ENCODE measurements at regions not wholly inside any gene's neighbourhood (a gene's known extent, or its start where the extent isn't known, plus 50 kb on each side); places are given as distances from the start of the nearest gene placed in this dataset.

DNA sequence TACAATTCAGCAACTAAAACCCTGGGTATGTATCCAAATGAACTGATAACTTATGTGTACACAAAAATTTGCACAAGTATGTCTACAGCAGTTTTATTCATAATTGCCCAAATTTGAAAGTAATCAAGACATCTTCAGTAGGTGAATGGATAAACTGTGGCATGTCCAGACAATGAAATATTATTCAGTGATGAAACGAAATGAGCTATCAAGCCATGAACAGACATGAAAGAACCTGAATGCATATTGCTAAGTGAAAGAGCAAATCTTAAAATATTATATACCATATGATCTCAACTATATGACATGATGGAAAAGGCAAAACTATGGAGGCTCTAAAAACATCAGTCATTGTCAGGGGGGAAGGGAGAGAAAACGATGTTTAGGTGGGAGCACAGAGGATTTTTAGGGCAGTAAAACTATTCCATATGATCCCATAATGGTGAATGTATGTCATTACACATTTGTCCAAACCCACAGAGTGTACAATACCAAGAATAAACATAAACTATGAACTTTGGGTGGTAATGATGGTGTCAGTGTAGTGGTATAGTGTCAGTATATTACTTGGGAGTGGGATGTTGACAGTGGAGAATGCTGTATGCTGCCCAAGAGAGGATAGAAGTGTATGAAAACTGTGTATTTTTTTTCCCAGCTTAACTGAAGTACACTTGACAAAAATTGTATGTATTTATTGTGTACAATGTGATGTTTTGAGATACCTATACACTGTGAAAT, 92.8 kb upstream of the PPP2R5A start:
- no peak for DNase-seq

DNA sequence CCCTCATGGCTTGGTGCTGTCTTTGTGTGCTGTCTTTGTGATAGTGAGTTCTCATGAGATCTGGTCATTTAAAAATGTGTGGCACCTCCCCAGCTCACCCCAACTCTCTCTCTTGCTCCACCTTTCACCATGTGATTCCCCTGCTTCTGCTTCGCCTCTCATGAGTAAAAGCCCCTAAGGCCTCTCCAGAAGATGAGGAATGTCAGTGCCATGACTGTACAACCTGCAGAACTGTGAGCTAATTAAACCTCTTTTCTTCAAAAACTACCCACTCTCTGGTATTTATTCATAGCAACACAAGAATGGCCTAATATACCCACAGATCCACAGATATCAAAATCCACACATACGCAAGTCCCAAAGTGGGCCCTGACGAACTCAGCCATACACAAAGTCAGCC, 88.9 kb upstream of the PPP2R5A start:
- no peak for DNase-seq

DNA sequence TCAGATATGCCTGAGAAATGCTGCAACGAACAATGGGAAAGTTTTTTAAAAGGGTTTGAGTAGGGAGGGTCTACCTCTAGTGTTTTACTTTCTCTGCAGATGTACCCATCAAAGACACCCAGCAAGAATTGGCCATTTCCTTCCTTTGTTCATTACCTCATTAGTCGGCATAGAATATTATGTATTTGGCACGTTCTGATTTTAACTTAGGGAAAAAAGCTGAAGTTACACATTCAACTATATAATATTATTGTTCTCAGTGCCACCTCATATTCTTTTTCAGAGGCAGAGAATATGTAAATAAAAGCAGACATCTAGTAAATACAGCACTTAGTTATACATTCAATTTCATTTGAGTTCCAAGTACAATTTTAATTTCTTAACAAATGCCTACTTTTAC, 83.7 kb upstream of the PPP2R5A start:
- no peak for DNase-seq

DNA sequence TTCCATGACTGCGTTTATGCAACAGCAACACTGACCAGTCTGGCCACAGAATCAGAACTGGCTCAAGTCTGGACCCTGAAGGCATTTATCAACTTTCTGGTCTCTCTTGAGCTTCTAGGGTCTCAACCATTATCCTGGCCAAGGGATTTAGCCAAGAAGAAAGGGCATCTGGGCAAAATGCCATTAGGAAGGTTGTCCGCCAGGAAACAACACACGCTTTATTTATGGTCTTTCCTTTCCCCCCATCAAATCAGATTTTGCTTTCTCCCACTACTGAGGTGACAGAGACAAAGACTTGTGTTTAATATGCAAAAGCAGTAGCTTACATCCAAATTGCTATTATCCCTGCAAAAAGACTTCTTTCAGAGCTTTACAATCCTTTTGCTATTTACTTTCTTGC, 81.6 kb upstream of the PPP2R5A start:
- peak; percentile 51 for DNase-seq

DNA sequence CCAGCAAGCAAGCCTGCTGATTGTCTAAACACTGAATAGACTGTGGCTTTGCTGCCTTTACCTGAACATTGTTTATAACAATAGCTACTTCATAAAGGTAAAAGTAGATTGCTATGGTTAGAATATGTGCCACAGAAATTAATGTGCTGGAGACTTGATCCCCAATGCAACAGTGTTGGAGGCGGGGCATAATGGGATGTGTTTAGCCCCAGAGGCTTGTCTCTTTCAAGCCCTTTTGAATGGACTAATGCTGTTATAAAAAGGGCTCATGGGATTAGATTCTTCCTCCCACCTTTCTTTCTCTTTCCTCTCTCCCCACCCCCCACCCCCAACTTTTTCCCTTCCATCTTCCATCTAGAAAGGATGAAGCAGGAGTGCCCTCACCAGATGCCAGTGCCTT, 80.2 kb upstream of the PPP2R5A start:
- DNase-seq = no peak

DNA sequence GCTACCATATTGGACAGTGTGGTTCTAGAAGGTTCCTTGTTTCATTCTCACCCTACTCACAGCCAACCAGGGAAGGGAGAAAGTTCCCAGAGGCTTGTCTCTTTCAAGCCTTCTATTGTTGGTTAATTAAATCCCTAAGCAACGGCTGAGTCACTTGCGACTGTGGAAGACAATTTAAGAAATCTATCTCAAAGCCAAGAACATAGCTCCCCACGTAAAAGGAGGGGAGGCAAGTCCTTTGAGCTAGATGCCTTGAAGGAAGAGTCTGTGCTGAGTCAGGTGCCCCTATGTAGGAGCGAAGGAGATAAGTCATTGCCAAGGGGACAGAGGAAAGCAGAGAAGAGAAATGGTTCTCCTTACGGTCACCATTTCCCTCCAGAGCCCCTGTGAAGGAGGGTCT, 79.4 kb upstream of the PPP2R5A start:
- peak; percentile 33 for DNase-seq

DNA sequence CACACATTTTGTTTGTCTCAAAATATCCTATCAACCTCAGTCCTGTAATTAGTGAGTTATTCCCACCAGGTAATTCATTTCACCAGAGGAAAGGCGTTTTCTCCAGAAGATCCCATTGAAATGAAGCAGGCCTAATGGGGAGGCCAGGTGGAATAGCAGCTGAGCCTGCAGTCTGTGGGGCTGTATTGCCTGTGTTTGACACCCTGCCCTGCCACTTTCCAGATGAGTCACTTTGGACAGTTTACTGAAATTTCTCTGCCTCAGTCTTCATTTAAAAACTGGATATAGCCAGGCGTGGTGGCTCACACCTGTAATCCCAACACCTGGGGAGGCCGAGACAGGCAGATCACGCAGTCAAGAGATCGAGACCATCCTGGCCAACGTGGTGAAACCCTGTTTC, 78.1 kb upstream of the PPP2R5A start:
- DNase-seq = no peak

DNA sequence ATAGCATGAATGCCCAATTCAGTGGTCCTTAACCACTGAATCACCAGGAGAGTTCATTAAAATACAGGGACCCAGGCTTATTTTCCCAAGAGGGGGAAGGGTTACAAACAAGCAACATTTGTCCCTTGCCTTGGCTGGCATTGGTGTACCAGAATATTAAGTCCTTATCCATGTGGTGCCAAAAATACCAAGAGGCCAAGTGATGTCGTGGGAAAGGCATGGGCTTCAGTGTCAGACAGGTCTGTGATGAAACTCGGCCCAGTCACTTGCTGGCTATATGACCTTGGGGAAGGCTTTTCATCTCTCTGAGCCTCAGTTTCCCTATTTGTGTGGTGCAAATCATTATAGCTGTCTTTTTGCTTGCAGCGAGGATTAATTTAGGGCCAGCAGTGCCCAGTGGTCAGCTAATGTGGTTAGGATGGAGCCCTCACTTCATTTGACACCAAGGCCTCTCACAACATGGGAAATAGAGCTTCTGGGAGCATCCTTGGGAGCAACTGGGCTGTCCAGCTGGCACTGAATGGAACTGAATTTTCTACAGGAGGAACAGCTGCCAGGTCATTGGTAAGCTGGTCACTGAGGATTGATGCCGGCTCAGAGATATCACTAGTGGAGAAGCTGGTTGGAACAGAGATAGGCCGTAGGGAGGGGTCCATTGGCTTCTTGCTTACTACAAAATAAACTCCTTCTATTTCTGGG, 77.2 kb upstream of the PPP2R5A start:
- peak; percentile 18 for DNase-seq

DNA sequence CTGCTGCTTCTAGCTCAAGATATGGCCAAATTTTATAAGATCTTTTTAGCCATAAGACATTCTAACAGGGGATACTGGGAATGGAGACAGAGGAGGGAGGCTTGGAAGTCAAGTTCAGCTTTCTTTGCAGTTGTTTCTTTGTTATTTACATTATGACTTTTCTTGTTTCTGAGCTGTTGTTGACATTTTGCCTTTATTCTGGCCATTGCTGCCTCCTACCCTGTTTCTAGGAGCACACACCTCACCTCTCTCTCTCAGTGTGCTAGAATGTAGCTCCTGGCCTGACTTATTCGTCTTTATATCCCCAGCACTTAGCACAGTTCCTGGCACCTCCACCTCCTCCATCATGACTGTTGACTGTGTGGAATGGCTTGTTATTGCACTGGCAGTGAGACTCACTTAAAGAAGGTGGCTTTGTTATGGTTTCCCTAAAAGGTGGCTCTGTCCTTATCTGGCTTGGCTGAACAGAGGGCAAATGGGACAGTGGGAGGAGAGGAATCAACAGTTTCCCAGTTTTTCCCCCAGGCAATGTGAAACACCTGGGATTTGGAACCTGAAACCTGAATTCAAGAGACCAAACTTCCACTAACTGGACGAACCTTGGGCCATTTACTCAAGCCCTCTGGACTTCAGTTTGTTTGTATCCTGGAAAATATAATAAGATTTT, 76.1 kb upstream of the PPP2R5A start:
- DNase-seq = no peak

DNA sequence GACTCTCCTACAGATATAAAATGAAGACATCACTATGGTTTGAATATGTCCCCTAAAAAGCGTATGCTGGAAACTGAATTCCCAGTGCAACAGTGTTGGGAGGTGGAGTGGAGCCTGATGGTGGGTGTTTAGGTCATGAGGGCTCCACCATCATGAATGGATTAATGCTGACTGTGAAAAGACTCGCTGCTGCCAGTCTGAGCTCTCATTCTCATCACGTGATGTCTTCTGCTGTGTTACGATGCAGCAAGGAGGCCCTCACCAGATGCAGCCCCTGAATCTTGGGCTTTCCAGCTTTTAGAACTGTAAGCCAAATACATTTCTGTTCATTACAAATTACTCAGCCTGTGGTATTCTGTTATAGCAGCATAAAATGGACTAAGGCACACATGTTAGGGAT, 73.8 kb upstream of the PPP2R5A start:
- DNase-seq = no peak

DNA sequence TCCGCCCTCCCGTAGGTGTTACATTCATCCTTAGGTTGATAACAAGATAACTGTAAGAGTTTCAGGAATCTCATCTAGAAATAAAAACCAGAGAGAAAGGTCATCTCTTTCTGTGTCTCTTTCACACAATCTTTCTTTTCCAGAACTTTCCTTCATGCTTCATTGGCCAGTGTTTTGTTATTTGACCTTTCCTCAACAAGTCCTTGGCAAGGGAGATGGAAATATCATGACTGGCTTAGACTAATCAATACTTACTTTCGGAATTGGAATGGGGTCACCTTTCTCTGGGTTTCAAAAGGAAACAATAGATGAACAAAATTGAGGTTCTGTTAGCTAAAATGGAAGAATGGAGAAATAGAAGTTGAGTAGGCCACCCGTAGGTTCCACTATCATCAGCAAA, 72.9 kb upstream of the PPP2R5A start:
- no peak for DNase-seq

DNA sequence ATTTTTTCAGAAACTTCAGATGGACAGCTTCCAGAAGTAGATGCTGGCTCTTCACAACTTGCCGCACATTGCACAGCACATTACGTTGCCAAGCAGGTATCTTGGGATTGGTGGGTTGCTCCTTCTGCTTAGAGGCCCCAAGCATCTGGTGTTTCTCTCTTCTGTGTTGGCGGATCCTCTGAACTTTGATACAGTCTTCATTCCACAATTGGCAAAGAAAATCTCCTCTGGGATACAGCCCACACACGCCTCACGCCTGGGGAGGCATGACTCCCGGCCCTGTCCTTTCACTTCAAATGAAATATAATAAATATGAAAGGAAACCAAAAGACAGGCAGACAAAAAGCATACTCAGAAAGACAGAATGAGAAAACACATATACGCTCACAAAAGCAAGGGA, 72.3 kb upstream of the PPP2R5A start:
- no peak for DNase-seq

DNA sequence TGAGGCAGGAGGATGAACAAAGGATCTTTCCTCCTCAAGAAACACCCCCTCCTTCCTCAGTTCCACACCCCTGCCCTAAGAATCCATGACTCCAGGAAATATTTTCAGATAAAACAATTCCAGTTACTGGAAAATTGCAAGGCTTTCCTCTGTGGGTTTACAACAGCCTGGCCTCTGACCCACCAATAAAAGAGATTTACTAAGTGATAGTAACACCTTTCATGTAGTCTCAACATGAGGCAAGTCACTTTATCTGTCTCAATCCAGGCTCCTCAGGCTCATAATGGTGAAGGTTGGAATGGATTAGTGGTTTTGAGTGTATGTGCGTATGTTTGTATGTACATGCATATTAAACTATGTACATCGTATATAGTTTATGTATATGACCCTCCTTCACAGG, 71.4 kb upstream of the PPP2R5A start:
- no peak for DNase-seq

DNA sequence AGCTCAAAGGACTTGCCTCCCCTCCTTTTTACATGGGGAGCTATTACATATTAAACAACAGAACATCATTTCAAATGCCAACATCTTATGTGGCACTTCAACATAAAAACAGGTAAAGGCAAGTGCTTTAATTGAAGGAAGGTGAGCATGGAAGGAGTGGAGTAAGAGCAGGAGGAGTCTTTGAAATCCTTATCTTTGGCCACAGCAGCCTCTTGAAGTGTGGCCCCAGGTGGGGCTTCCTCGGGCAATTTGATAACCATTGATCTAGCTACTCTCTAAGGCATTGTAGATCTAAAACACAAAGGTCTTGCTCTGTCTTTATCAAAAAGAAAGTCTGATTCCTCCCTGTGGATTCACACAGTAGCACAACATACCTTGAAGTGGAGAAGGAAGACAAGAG, 70.9 kb upstream of the PPP2R5A start:
- DNase-seq = no peak

DNA sequence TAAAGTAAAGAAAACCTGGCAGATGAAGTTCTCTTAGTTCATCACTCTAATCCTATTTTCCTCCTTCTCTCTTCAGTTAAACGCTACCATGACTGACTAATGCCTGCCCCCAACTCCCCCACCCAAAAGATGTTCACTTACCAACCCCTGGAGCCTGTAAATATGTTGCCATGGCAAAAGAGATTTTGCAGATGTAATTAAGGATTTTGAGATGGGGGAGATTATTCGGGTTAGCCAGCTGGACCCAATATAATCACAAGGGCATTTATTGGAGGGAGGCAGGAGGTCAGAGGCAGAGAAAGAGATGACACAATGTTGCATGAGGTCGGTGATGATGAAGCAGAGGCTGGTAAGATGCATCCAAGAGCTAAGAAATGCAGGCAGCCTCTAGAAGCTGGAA, 69.3 kb upstream of the PPP2R5A start:
- no peak for DNase-seq

DNA sequence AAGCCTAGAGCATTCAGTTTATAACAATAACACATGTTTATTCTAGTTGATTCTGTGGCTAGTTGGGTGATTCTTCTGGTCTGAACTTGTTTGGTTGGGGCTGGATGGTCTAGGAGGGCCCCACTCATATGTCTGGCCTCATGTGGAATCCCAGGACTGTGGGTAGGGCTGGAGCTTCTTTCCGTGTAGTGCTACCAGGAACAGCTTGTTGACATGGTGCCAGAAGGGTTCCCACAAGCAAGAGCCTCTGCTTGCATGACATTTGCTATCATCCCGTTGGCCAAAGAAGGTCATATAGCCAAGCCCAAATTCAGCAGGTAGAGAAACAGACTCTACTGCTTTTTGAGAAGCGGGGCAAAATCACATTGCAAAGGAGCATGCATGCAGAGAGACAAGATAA, 67.6 kb upstream of the PPP2R5A start:
- DNase-seq = no peak

DNA sequence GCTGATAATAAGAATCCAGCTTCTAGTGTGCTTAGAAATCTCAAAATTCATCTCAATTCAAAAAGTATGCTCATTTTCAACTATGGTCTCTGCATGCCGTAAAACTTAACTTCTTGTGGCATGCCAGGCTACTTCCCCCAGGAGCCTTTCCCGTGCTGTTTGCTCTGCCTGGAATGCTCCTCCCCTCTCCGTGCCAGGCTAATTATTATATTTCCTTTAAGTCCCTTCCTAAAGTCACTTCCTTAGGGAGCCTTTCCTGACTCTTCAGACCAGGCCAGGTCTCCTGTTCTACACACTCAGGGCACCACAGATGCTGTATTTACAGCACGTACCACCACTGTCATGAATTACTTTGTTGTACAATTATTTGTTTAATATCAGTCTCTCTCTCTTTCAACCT, 67.1 kb upstream of the PPP2R5A start:
- no peak for DNase-seq

DNA sequence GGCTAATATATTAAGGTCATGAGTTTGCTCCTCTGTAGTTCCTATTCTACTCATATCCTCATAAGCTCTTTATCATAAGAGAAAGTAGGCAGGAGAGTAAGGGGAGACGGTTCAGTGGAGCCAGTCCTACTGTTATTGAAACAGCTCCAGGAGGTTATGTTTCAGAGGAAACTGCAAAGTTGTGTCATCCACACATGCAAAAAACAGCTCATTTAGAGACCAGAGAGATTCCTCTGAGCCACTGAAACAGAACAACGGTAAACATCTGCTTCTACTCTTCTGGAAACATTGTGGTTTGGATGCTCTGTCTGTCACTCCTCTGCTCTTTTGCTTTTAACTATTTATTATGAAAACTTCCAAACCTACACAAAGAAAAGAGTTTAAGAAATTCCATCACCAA, 66.3 kb upstream of the PPP2R5A start:
- DNase-seq = no peak

DNA sequence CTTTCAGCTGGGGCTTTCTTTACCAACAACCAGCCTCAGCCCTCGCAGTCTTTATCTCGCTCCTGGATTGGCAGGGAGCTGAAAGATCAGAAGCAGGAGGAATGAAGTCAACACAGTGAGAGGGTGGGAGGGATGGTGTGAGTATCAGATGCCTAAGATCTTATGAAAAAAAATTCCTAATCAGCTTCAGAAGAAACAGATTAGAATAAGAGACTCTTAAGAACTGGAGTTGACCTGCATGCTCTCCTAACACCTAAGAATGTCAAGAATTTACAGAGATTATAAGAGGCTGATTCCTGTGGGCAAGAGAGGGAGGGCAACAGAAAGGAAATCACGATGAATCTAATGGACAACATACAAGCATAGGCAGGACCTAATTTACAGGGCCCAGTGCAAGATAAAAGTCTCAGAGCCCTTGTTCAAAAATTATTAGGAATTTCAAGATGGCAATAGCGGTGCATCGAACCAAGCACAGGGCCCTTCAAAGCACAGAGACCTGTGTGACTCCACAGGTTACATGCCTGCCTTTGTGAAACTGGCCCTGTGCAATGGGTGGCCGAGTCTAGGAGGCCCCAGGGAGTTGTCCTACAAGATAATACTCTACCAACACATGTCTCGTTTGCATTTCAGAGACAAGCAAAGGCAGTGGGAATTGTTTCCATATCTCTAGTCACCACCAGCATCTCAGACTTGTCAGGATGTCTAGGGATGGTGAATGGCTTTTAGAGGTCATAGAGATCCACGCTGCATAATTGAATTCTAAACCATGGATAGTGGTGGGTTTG, 65.3 kb upstream of the PPP2R5A start:
- no peak for DNase-seq

DNA sequence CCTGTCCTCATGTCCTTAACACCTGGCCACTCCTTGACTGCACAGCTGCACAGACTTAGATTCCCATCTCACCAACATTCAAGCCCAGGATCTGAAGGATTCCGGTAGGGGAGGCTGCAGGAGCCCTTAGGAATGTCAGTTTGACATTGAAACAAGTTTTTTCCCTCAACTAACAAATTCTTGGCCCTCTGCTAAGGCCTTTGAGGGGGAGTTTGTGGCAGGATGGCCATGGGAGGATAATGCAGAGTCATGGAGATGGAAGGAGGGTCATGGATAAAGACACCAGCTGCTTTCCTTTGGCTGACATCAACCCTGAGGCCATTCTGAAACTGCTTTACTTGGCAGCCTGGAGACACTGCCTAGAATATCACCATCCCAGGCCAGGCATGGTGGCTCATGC, 63.4 kb upstream of the PPP2R5A start:
- no peak for DNase-seq

DNA sequence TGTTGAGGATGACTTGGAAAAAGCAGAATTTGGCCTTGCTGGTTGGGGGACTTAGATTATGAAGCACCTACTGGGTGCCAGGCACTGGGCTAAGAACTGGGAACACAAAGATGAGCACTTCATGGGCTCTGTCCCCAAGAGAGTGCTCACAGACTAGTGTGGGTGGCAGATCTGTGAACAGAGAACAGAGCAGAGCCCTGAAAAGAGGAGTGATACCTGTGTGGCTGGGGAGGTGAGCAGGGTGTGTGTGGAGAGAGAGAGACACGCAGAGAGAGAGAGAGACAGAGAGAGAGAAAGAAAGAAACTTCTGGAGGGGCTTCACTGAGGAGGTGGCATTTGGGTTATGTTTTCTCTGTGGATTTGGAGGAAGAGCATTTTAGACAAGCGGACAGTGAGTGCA, 61.1 kb upstream of the PPP2R5A start:
- no peak for DNase-seq

DNA sequence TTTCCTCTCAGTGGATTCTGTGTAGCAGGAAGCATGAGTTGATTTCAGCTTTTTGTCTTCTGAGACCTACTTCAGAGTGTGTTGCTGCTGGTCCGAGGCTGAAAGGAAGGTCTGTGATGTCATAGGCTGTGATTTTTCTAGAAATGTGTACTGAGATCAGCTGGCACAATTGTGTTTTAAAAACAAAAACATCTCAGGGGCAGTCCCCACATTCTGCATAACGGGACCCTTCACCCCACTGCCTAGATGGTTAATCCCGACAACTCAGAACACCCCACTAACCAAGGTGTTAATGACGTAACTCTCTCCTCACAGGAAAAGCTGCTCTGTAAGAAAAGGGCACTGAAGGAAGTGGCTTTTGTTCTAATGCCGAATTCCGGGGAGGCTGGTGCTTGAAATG, 59.8 kb upstream of the PPP2R5A start:
- DNase-seq = no peak

DNA sequence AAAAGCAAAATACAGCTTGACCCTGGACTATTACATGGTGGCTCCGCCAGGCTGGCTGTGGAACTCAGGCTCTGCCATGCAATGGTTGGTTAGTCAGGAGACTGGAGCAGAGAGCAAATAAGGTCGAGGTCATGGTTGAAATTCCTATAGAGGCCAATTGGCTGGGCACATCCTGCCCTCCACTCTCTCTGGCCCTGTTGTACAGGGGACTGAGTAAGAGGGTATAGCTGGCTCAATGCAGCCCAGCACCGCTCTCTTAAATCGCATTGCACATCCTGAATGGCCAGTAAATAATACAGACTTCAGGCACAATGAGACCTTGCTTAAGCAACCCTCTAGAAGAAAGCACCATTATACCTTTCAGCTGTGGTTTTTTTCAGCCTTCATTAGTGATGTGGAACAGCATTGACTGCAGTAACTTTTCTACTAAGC, 59.3 kb upstream of the PPP2R5A start:
- no peak for DNase-seq

DNA sequence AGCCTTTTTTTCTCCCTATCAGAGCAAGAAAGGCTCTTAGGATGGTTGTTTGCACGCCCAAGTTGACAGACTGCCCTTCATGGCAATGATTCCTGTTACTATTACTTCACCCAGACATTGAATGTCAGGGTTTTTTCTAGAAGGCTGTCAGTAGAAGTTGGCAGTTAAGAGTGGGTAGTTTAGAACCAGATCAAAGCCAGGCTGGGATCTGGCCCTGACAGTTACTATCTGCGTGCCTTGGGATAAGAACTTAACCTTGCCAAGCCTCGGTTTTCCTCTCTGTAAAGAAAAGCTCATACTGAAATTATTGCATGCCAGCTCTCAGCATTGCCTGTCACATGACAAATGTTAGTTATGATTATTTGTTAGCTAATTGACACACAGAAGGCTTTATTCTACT, 58.7 kb upstream of the PPP2R5A start:
- no peak for DNase-seq
